Sigmoid colon (tissue), 6 donors: ENCODE measurements at regions not wholly inside any gene's neighbourhood (a gene's known extent, or its start where the extent isn't known, plus 50 kb on each side); places are given as distances from the start of the nearest gene placed in this dataset.

Source experiments
- DNase-seq: peaks from one replicate; pipeline ENCODE4 v3.0.0-alpha.2; 2019
- H3K27ac ChIP-seq, 4 donors: fragments of 200-600 bp; sonication (generic); one replicate each; pipeline ENCODE4 v1.5.1; 2016 to 2019; ENCODE audit warnings: mild to moderate bottlenecking in 1 of 4
- H3K27me3 ChIP-seq, 3 donors: fragments of 200-600 bp; sonication (generic); one replicate each; pipeline ENCODE4 v1.5.1; 2019; ENCODE audit warnings: mild to moderate bottlenecking in 1 of 3
- H3K36me3 ChIP-seq, 4 donors: fragments of 200-600 bp; sonication (generic); one replicate each; pipeline ENCODE4 v1.5.1; 2016 to 2019
- H3K4me1 ChIP-seq, 4 donors: fragments of 200-600 bp; sonication (generic); one replicate each; pipeline ENCODE4 v1.5.1; 2017 to 2019
- H3K4me3 ChIP-seq, 4 donors: fragments of 200-600 bp; sonication (generic); one replicate each; pipeline ENCODE4 v1.5.1; 2017 to 2019; ENCODE audit warnings: mild to moderate bottlenecking in 2 of 4, moderate library complexity in 1 of 4
- H3K9me3 ChIP-seq, 4 donors: fragments of 200-600 bp in 3 of 4; sonication (generic) in 3 of 4; one replicate each; pipeline versions ENCODE4 v1.5.1 to v1.6.1; 2013 to 2019
- EP300 ChIP-seq, 4 donors: sonication (generic); formaldehyde crosslinking; IDR thresholded peaks; one replicate each; pipeline ENCODE4 v1.6.1; 2017; ENCODE audit warnings: antibody characterized with exemption in 4 of 4
- POLR2A ChIP-seq, 2 donors: fragments of 450-650 bp; IDR thresholded peaks; one replicate each; pipeline ENCODE4 v1.6.1; 2016; ENCODE audit warnings: antibody characterized with exemption in 2 of 2, mild to moderate bottlenecking in 2 of 2, moderate library complexity in 2 of 2
- POLR2AphosphoS5 ChIP-seq, 4 donors: sonication (generic); formaldehyde crosslinking; IDR thresholded peaks; one replicate each; pipeline ENCODE4 v1.6.1; 2017; ENCODE audit warnings: antibody characterized with exemption in 4 of 4
- WGBS, 2 donors: extraction: QIAGEN DNeasy Blood & Tissue Kit; methylation state at CpG; one replicate each; pipeline ENCODE4 v1.1.7; 2013; 5-methylcytosine and 5-hydroxymethylcytosine counted together
- intact Hi-C: fragments of 100-400 bp; cut with DNase I; formaldehyde crosslinking; loops from one replicate; pipeline ENCODE4 v1.15.1; 2023
- TF ChIP-seq, protein P1 (sequence below), 4 experiments: fragments of 450-650 bp in 3 of 4; fragments of 200-600 bp in 1 of 4; IDR thresholded peaks; one replicate each; pipeline ENCODE4 v1.5.1; 2016 to 2019; ENCODE audit warnings: antibody characterized with exemption in 4 of 4, mild to moderate bottlenecking in 3 of 4, moderate library complexity in 2 of 4
- donor health status: healthy with polysubstance abuse.
- donor health status: healthy.

- no peaks in the 10 kb centered on the region for H3K36me3 ChIP-seq
- no peak for DNase-seq
- 75 to 77% methylated on average over 4 of the region's 4 CpGs for WGBS, 2 donors
- H3K4me1 ChIP-seq = no peaks in the 10 kb centered on the region
- intact Hi-C loops = no loop called here
- H3K27me3 ChIP-seq = no peaks in the 10 kb centered on the region
- no peak overlapping the region for H3K4me3 ChIP-seq
- TF ChIP-seq EP300 (IDR thresholded peaks at IDR 0.05) (no peak), POLR2A (IDR thresholded peaks at IDR 0.05) (no peak), POLR2AphosphoS5 (IDR thresholded peaks at IDR 0.05) (no peak)
- TF ChIP-seq, protein P1, sequence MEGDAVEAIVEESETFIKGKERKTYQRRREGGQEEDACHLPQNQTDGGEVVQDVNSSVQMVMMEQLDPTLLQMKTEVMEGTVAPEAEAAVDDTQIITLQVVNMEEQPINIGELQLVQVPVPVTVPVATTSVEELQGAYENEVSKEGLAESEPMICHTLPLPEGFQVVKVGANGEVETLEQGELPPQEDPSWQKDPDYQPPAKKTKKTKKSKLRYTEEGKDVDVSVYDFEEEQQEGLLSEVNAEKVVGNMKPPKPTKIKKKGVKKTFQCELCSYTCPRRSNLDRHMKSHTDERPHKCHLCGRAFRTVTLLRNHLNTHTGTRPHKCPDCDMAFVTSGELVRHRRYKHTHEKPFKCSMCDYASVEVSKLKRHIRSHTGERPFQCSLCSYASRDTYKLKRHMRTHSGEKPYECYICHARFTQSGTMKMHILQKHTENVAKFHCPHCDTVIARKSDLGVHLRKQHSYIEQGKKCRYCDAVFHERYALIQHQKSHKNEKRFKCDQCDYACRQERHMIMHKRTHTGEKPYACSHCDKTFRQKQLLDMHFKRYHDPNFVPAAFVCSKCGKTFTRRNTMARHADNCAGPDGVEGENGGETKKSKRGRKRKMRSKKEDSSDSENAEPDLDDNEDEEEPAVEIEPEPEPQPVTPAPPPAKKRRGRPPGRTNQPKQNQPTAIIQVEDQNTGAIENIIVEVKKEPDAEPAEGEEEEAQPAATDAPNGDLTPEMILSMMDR (IDR thresholded peaks at IDR 0.05) = no peak
- no peak overlapping the region for H3K27ac ChIP-seq
- no peaks in the 10 kb centered on the region for H3K9me3 ChIP-seq
These were observed 103.4 kb downstream of the IL20RB start for GRCh38 chr3:137061186-137061585.

DNA sequence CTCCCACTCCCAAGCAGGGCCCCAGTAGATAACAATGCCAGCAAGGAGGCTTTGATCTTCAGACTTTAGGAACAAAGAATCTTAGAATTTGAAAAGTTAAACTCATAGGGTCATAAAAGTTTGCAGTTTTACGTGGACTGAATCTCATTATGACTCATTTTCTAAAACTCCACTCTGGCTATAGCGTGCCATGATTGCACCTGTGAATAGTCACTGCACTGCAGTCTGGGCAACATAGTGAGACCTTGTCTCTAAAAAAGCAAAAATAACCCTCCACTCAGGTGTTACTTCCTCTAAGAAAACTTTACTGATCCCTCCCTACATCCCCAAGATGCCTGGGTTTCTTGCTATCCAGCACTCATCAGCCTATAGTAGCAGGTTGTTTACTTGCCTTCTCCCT is 104.5 kb downstream of the IL20RB start:
- no peaks in the 10 kb centered on the region for H3K4me1 ChIP-seq
- DNase-seq = no peak
- TF ChIP-seq, protein P1 (IDR thresholded peaks at IDR 0.05) = no peak
- no peak for TF ChIP-seq EP300 (IDR thresholded peaks at IDR 0.05)
- TF ChIP-seq POLR2AphosphoS5 (IDR thresholded peaks at IDR 0.05) = no peak
- no peak for TF ChIP-seq POLR2A (IDR thresholded peaks at IDR 0.05)
- no peaks in the 10 kb centered on the region for H3K27me3 ChIP-seq
- no peak overlapping the region for H3K4me3 ChIP-seq
- intact Hi-C loops = no loop called here
- H3K27ac ChIP-seq = no peak overlapping the region
- WGBS, 2 donors = 18 to 42% methylated on average over 2 of the region's 2 CpGs
- no peaks in the 10 kb centered on the region for H3K9me3 ChIP-seq
- no peaks in the 10 kb centered on the region for H3K36me3 ChIP-seq

DNA sequence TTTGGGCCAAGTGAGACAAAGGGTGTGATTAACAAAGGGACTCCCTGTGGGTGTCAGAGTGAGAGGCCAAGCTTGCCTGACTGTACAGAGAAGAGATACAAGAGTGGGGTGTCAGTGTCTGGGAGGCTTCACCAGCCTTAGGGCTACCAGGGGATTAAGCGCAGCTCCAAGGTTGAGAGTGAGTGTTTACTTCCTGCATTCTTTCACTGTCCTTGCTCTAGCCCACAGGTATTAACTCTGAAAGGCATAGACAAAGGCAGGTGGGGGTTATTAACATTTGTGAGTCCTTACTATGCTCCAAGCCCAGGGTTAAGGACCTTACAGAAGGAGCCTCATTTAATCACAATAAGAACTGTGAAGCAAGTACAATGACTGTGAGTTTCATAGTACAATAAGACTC is 107.6 kb downstream of the IL20RB start:
- DNase-seq = no peak
- Histone ChIP-seq H3K4me1 (no peaks in the 10 kb centered on the region), H3K27ac (no peak overlapping the region), H3K27me3 (no peaks in the 10 kb centered on the region), H3K4me3 (no peak overlapping the region), H3K36me3 (no peaks in the 10 kb centered on the region), H3K9me3 (no peaks in the 10 kb centered on the region)
- no peak for TF ChIP-seq EP300 (IDR thresholded peaks at IDR 0.05)
- TF ChIP-seq, protein P1 (IDR thresholded peaks at IDR 0.05) = no peak
- TF ChIP-seq POLR2A (IDR thresholded peaks at IDR 0.05) = no peak
- TF ChIP-seq POLR2AphosphoS5 (IDR thresholded peaks at IDR 0.05) = no peak
- WGBS, 2 donors = 62 to 96% methylated on average over 1 of the region's 1 CpG
- intact Hi-C loops = no loop called here

GRCh38 chr3:137066092-137066491 is 108.3 kb downstream of the IL20RB start:
- Histone ChIP-seq H3K27me3 (no peaks in the 10 kb centered on the region), H3K36me3 (no peaks in the 10 kb centered on the region), H3K4me1 (no peaks in the 10 kb centered on the region), H3K4me3 (no peak overlapping the region), H3K27ac (no peak overlapping the region), H3K9me3 (no peaks in the 10 kb centered on the region)
- WGBS, 2 donors = 89 to 95% methylated on average over 2 of the region's 2 CpGs
- TF ChIP-seq POLR2A (IDR thresholded peaks at IDR 0.05) = no peak
- no peak for TF ChIP-seq POLR2AphosphoS5 (IDR thresholded peaks at IDR 0.05)
- TF ChIP-seq, protein P1 (IDR thresholded peaks at IDR 0.05) = no peak
- TF ChIP-seq EP300 (IDR thresholded peaks at IDR 0.05) = no peak
- no peak for DNase-seq
- intact Hi-C loops = no loop called here

DNA sequence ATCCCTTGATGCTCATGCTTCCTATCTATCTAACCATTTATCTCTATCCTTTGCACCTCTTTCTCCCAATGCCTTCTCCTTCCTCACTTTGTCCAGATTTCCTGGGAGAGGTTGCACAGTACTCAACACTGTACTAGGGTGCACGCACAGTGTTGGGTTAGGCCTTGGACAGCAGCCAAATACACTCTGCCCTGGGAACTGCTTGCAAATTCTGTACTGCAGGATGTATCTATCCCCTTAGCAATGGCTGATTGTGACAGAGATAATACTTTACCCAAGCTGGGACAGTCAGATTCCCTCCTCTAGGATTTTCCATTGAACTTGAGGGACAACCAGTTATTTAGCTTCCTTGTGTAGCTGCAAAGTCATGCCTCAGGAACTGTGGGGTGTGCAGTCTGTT is 113.3 kb downstream of the IL20RB start:
- TF ChIP-seq, protein P1 (IDR thresholded peaks at IDR 0.05) = no peak
- TF ChIP-seq EP300 (IDR thresholded peaks at IDR 0.05) = no peak
- no peak for TF ChIP-seq POLR2AphosphoS5 (IDR thresholded peaks at IDR 0.05)
- TF ChIP-seq POLR2A (IDR thresholded peaks at IDR 0.05) = no peak
- Histone ChIP-seq H3K4me3 (no peak overlapping the region), H3K27me3 (no peaks in the 10 kb centered on the region), H3K36me3 (no peaks in the 10 kb centered on the region), H3K27ac (no peak overlapping the region), H3K9me3 (no peaks in the 10 kb centered on the region), H3K4me1 (no peaks in the 10 kb centered on the region)
- intact Hi-C loops = no loop called here
- DNase-seq = no peak
- WGBS, 2 donors = 9 to 28% methylated on average over 1 of the region's 1 CpG
